IPS-15b (cell line): ENCODE measurements at regions not wholly inside any gene's neighbourhood (a gene's known extent, or its start where the extent isn't known, plus 50 kb on each side); places are given as distances from the start of the nearest gene placed in this dataset.

Source experiments
- H3K27me3 ChIP-seq: one replicate; pipeline ENCODE4 v1.6.1; 2013; ENCODE audit warnings: low read length; ENCODE audit not compliant: control insufficient read depth, insufficient read depth
- H3K36me3 ChIP-seq: one replicate; pipeline ENCODE4 v1.6.1; 2013; ENCODE audit warnings: low read length; ENCODE audit not compliant: control insufficient read depth, insufficient read depth
- H3K4me1 ChIP-seq: one replicate; pipeline ENCODE4 v1.6.1; 2013; ENCODE audit warnings: mild to moderate bottlenecking, low read length; ENCODE audit not compliant: control insufficient read depth, insufficient read depth
- H3K4me3 ChIP-seq: one replicate; pipeline ENCODE4 v1.5.1; 2013; ENCODE audit warnings: low read depth, low read length
- H3K9ac ChIP-seq: one replicate; pipeline ENCODE4 v1.6.1; 2013; ENCODE audit warnings: low read depth, mild to moderate bottlenecking, low read length
- H3K9me3 ChIP-seq: one replicate; pipeline ENCODE4 v1.6.1; 2013; ENCODE audit warnings: mild to moderate bottlenecking, low read length; ENCODE audit not compliant: control insufficient read depth, insufficient read depth

DNA sequence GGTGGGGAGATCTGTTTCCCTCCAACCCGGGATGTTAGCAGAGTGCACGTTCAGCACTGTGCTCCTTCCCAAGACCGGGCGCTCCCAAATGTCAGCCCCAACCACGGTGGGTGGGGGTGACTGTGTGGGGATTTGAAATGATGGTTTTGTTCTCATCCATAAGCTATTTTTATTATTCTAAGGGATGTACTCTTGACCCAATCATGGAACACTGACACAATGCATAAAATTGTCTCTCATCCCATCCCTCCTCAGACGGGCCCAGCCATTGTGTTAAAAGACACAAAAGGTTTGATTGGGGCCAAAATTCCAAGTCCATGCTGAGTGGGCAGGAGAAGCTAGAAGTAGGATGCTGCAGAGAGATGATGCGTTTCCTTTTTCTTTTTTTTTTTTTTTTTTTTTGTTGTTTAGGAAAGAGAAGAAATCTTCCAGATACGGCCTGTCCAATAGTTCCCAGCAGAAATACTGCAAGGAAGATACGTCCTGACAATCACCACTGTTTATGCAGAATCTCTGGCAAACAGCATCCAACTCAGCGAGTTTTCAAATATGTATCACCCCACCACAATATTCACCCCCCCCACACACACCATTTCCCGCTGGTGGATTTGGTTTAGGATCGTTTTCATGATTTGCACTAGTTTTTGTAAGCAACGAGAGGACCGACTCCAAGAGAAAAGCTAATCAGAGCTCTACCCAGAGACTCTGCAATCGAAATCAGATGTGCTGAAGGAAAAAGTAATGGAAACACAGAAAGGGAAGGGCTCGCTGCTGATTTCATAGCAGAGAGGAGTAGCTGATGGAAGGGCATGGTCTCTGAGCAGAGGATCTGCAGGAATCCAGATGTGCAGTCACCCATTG is 163.5 kb upstream of the DYNLRB2 start:
- H3K27me3 ChIP-seq, result no peaks in the 10 kb centered on the region
- H3K36me3 ChIP-seq, result no peaks in the 10 kb centered on the region
- no peak overlapping the region for H3K9ac ChIP-seq
- no peaks in the 10 kb centered on the region for H3K9me3 ChIP-seq
- H3K4me1 ChIP-seq, result no peaks in the 10 kb centered on the region
- H3K4me3 ChIP-seq, result no peak overlapping the region

DNA sequence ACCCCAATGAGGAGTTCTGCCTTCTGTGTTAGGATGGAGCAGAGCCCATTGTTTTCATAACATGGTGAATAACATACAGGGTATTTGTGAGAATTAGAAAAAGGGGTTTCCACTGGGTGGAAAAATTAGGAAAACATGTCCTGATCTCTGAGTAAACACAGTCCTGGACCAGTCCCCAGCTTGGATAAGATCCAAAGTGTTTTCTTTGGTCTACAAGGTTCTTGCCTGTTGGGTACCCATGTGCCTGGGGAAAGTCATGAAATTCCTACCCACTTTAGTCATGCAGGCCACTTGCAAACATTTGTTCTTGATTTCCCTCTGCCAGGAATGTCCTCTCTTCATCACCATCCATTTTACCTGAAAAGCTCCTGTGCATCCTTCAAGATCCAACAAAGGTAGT is 164.8 kb upstream of the DYNLRB2 start:
- Histone ChIP-seq H3K9me3 (no peaks in the 10 kb centered on the region), H3K9ac (no peak overlapping the region)

DNA sequence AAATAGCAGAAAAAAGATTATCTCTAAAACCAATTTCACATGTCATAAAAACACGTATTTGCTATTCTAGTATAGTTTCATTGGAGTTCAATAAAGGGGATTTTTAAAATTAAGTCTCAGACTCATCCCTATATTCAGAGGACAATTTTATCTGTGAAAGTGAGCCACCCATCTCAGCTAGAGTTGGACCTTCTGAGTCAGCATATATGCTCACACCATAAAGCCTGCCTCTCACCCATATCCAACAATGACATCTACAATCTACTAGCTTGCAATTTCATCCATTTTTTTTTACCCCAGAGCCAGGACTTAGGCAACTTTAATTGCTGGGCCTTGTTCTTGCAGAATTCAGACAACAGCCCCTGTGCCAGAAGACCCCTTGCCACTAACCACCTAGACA is 165.3 kb upstream of the DYNLRB2 start:
- Histone ChIP-seq H3K27me3 (no peaks in the 10 kb centered on the region), H3K9me3 (no peaks in the 10 kb centered on the region), H3K4me1 (no peaks in the 10 kb centered on the region)

More for the DNA sequence above, 164.8 kb upstream of the DYNLRB2 start:
- Histone ChIP-seq H3K4me1 (no peaks in the 10 kb centered on the region), H3K4me3 (no peak overlapping the region), H3K27me3 (no peaks in the 10 kb centered on the region), H3K36me3 (no peaks in the 10 kb centered on the region)

DNA sequence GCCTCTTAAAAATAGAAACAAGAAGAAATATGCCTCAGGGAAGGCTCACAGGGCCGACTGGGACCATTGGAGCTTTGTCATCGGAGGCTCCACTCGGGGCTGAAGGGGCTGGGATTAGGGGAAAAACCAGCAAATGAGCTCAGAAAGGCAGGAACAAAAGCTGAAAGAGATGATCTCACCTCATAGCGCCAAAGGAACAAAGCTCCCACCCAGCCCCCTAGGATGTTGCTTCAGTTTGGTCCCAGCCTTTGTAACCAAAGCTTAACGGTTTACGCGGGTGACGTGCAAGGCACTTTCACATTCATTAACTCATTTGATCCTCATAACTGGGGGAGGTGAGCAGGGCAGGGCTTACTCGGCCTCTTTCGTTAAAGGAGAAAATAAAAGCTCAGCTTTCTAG is 168.5 kb upstream of the DYNLRB2 start:
- H3K4me3 ChIP-seq, result no peak overlapping the region
- no peaks in the 10 kb centered on the region for H3K36me3 ChIP-seq
- H3K9ac ChIP-seq, result no peak overlapping the region
- H3K4me1 ChIP-seq, result no peaks in the 10 kb centered on the region
- no peaks in the 10 kb centered on the region for H3K9me3 ChIP-seq
- H3K27me3 ChIP-seq, result no peaks in the 10 kb centered on the region

More for the DNA sequence above, 165.3 kb upstream of the DYNLRB2 start:
- H3K9ac ChIP-seq, result no peak overlapping the region
- H3K4me3 ChIP-seq, result no peak overlapping the region
- no peaks in the 10 kb centered on the region for H3K36me3 ChIP-seq

DNA sequence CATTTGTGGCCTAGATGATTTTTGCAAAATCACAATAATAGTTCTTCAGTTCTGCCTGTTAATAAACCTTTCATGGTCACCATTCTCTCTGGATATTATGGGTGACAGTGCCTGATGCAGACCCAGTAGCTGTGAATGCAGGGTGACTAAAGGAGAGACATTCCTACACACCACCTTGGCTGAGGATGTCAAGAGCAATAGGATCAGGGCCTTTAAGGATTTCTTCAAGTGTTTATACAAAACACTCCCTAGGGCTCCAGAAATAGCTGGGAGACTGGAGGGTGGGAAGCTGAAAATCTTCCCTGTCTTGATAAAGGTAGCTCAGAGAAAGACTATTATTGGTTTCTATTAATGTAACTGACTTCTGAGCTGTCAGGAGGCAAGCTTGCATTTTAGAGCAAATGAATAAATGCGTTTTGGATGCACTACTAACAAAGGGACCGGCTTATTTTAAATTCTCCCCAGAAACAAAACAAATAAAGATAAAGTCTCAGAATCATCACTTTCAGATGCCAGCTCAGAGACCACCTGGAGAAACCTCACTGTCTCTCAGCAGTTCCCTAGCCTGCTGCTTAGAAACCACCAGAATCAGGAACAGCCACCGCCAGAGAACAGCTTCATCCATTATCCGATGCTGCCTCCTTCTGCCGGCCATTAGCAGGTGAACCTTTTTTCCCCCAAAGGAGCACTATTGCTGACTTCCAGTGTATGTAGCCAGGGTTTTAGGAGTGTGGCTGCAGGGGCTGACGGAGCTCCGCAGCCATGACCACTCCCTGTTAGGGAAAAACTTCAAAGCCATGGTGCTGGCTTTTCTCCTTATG is 171.4 kb upstream of the DYNLRB2 start:
- Histone ChIP-seq H3K27me3 (no peaks in the 10 kb centered on the region), H3K9me3 (no peaks in the 10 kb centered on the region), H3K4me3 (no peak overlapping the region), H3K9ac (no peak overlapping the region), H3K4me1 (no peaks in the 10 kb centered on the region), H3K36me3 (no peaks in the 10 kb centered on the region)

DNA sequence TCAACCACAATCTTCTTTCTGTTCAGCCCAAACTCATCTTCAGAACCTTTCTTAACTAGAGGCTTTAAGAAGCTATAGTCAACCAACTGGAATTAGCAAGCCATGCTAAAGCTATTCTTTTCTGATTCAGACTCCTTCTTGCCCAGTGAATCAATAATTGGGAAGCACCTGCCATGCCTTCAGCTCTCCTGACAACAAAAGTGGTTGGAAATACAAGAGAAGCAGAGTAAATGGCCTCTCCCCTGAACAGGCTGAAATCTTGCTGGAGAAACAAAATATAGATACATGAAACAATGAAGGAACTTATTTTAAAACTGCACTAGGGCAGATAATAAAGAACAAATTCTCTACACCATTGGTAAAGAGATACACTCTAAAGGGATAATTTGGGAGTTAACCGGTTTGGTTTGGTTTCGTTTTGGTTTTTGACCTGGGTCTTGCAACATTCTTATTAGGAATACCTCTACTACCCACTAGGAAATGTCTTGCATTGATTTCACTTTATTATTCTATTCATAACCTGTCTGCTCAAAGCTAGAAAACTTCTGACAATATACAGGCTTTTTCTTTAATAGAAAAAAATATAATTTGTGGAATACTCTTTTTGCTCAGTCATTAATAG is 173.6 kb upstream of the DYNLRB2 start:
- no peak overlapping the region for H3K9ac ChIP-seq
- no peaks in the 10 kb centered on the region for H3K9me3 ChIP-seq
- H3K36me3 ChIP-seq, result no peaks in the 10 kb centered on the region
- H3K4me3 ChIP-seq, result no peak overlapping the region
- H3K4me1 ChIP-seq, result no peaks in the 10 kb centered on the region
- H3K27me3 ChIP-seq, result no peaks in the 10 kb centered on the region

GRCh38 chr16:80366023-80366422 is 174.8 kb upstream of the DYNLRB2 start:
- Histone ChIP-seq H3K27me3 (no peaks in the 10 kb centered on the region), H3K9ac (no peak overlapping the region), H3K9me3 (no peaks in the 10 kb centered on the region), H3K4me1 (no peaks in the 10 kb centered on the region), H3K4me3 (no peak overlapping the region), H3K36me3 (no peaks in the 10 kb centered on the region)

DNA sequence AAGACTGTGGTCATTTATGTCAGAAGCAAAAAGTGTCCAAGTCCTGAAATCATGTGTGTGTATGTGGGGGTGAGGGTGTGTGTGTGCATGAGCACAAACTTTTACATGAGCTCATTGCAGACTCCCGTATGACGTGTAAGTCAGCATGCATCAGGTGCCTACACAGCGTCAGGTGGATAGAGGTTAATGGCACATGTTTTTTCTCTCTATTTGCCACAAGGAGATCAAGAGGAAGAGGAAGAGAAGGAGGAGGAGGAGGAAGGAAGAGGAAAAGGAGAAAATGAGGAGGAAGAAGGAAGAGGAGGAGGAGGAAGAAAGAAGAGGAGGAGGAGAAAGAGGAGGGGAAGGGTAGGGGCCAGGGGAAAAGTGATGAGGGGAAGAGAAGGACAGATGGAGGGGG is 178.0 kb upstream of the DYNLRB2 start:
- H3K4me3 ChIP-seq, result no peak overlapping the region
- no peaks in the 10 kb centered on the region for H3K27me3 ChIP-seq
- H3K36me3 ChIP-seq, result no peaks in the 10 kb centered on the region
- H3K9ac ChIP-seq, result no peak overlapping the region
- H3K4me1 ChIP-seq, result no peaks in the 10 kb centered on the region
- no peaks in the 10 kb centered on the region for H3K9me3 ChIP-seq

DNA sequence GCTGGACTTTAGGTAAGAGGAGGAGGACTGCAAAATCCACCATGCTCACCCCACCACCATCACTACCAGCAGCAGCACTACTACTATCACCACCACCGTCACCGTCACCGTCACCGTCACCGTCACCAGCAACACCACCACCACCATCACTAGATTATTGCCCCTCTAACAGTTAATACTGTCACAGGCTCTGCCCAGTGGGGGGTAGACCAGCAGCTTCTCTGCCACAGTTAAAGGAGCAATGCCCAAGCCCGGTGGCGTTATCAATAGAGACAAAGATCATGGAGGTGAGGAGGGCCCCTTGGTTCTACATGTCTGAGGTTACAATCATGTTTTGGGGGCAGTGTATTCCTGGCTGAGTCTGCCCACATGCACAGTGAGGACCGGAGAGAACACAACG is 184.4 kb upstream of the DYNLRB2 start:
- no peaks in the 10 kb centered on the region for H3K36me3 ChIP-seq
- H3K4me1 ChIP-seq, result no peaks in the 10 kb centered on the region
- H3K9me3 ChIP-seq, result no peaks in the 10 kb centered on the region
- H3K27me3 ChIP-seq, result no peaks in the 10 kb centered on the region
- no peak overlapping the region for H3K4me3 ChIP-seq
- no peak overlapping the region for H3K9ac ChIP-seq

DNA sequence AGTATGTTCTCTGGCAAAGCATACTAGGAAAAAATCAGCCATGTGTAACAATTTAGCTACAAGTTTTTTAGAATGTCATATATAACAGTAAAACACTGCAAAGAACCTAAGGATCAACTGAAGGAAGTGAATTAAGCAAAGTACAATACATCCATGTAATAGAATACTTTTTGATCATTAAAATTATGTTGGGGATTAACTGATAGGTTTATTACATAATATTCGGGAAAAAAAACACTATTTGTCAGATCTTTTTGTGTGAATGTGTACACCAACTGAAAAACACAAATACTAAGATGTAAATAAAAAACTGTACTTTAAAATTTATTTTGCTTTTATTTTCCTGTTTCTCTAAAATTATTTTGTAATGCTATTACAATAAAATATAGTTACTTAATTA is 185.5 kb upstream of the DYNLRB2 start:
- no peaks in the 10 kb centered on the region for H3K4me1 ChIP-seq

DNA sequence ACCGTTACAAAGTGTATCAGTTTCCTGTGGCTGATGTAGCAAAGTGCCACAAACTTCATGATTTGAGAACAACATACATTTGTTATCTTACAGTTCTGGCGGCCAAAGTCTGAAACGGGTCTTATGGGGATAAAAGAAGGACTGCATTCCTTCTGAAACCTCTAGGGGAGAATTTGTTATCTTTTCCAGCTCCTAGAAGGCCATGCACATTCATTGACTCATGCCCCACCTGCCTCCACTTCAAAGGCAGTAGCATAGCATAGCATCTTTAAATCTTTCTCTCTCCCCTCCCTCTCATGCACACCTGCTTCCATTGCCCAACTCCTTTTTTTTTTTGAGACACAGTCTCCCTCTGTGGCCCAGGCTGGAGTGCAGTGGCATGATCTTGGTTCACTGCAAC is 190.7 kb upstream of the DYNLRB2 start:
- Histone ChIP-seq H3K36me3 (no peaks in the 10 kb centered on the region), H3K9ac (no peak overlapping the region), H3K9me3 (no peaks in the 10 kb centered on the region), H3K27me3 (no peaks in the 10 kb centered on the region), H3K4me1 (no peaks in the 10 kb centered on the region), H3K4me3 (no peak overlapping the region)

More for the DNA sequence above, 185.5 kb upstream of the DYNLRB2 start:
- Histone ChIP-seq H3K4me3 (no peak overlapping the region), H3K27me3 (no peaks in the 10 kb centered on the region), H3K9ac (no peak overlapping the region), H3K36me3 (no peaks in the 10 kb centered on the region), H3K9me3 (no peaks in the 10 kb centered on the region)
